HFF-Myc (cell line): ENCODE measurements at regions not wholly inside any gene's neighbourhood (a gene's known extent, or its start where the extent isn't known, plus 50 kb on each side); places are given as distances from the start of the nearest gene placed in this dataset.
"Not testable (repeated sequence)": the region's sequence is repeated elsewhere in the genome, so short reads cannot be mapped to it uniquely, and the experiment has no call there.

ENCODE experiments used
- DNase-seq: peaks from one replicate; pipeline ENCODE4 v3.0.0-alpha.2; 2011; ENCODE audit warnings: low read depth; ENCODE audit errors: extremely low read depth
- H3K4me3 ChIP-seq: replicated peaks from 2 replicates; pipeline ENCODE4 v1.5.1; 2011; ENCODE audit warnings: low read depth, mild to moderate bottlenecking, control low read depth, low read length
- TF ChIP-seq, protein P1 (sequence below): IDR thresholded peaks from 2 replicates; pipeline ENCODE4 v1.5.1; 2012; ENCODE audit warnings: mild to moderate bottlenecking, low read depth, low read length, control low read depth; ENCODE audit errors: missing control alignments

GRCh38 chr2:185984670-185985069, 246.1 kb downstream of the FSIP2 start:
- TF ChIP-seq, protein P1, sequence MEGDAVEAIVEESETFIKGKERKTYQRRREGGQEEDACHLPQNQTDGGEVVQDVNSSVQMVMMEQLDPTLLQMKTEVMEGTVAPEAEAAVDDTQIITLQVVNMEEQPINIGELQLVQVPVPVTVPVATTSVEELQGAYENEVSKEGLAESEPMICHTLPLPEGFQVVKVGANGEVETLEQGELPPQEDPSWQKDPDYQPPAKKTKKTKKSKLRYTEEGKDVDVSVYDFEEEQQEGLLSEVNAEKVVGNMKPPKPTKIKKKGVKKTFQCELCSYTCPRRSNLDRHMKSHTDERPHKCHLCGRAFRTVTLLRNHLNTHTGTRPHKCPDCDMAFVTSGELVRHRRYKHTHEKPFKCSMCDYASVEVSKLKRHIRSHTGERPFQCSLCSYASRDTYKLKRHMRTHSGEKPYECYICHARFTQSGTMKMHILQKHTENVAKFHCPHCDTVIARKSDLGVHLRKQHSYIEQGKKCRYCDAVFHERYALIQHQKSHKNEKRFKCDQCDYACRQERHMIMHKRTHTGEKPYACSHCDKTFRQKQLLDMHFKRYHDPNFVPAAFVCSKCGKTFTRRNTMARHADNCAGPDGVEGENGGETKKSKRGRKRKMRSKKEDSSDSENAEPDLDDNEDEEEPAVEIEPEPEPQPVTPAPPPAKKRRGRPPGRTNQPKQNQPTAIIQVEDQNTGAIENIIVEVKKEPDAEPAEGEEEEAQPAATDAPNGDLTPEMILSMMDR, result no peak
- no peak overlapping the region for H3K4me3 ChIP-seq
- DNase-seq, result no peak

GRCh38 chr2:185988907-185989306, 250.3 kb downstream of the FSIP2 start:
- DNase-seq, H3K4me3 ChIP-seq: not testable (repeated sequence)

DNA sequence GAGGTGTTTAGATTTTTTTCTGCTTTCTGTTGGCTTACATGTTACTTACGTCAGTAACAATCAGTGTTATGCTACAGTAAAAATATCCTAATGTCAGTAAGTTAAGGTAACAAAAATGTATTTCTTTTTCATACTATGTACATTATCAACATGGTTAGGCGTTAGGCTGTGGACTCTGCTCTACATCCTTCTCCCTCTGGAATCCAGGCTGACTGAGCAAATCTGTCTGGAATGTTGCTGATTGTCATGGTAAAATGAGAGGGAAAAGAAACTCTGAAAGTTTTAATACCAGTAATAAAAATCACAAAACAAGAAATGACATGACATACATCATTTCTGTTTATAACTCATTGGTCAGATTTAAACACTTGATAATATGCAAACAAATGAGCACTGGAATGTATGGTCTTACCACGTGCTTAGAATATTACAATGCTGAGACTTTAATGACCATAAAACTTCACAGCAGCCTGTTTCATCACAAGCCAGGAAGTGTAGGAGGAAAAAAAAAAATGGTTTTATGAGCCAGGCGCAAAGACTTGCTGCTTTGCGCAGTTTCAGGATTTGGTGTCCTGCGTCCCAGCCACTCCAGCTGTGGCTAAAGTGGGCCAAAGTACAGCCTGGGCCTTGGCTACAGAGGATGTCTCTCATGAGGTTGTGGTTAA, 252.4 kb downstream of the FSIP2 start:
- DNase-seq, result no peak
- TF ChIP-seq, protein P1, result no peak
- H3K4me3 ChIP-seq, result no peak overlapping the region

GRCh38 chr2:185998562-185999070, 260.0 kb downstream of the FSIP2 start:
- no peak for DNase-seq
- H3K4me3 ChIP-seq, result no peak overlapping the region
- TF ChIP-seq, protein P1, result no peak

GRCh38 chr2:186009341-186009740, 270.7 kb downstream of the FSIP2 start:
- TF ChIP-seq, protein P1, result no peak
- H3K4me3 ChIP-seq, result no peak overlapping the region
- no peak for DNase-seq

- no peak overlapping the region for H3K4me3 ChIP-seq
- TF ChIP-seq, protein P1, result no peak
- no peak for DNase-seq
Observed at GRCh38 chr2:186017278-186017677, 278.7 kb downstream of the FSIP2 start.

GRCh38 chr2:186024921-186025320, 286.3 kb downstream of the FSIP2 start:
- no peak for DNase-seq
- no peak overlapping the region for H3K4me3 ChIP-seq
- TF ChIP-seq, protein P1, result no peak
